ENCODE measurements at regions not wholly inside any gene's neighbourhood (a gene's known extent, or its start where the extent isn't known, plus 50 kb on each side); places are given as distances from the start of the nearest gene placed in this dataset.

DNA sequence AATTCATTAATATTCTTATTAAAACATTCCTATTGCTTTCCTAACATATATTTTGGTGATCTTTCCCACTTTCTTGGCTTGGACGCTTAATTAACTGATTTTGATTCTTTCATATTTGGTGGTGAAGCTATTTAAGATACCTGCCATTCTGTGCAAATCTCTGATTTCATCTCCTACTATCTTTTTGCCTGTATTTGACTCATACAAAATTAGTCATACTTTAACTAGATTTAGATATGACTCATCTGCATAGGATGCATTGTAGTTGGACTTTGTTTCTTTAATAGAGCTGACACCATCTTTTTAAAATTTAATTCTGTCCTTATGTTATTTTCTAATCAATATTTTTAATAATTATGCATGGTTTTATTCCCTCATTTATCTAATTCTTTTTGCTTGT, 93.8 kb upstream of the PLPPR4 start:
- no peak for DNase-seq

DNA sequence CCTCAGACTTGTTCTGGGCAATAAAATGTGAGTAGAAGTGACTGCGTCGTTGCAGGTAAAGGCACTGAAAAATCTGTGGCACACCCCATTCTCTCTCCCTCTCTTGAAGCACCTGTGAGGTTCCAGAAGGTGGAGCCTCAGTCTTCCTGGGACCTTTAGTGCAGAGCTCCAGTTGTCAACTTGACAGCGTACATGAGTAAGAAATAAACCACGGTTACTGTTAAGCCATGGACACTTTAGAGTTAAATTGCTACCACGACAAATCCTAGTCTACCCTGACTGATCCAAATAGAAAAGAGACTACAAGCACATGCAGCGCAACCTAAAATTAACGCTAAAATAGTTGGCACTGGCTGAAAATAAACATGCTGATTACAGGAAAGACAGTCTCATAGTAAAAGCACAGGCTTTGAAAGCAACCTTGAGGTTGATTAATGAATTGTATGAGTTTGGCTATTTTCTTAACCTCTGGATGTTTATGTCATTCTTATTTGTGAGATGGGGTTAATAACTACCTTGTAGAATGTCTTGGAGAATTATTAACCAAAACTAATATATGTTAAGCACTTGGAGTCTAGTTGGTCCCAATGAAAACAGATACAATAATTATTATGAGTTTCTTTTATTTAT, 93.0 kb upstream of the PLPPR4 start:
- no peak for DNase-seq

DNA sequence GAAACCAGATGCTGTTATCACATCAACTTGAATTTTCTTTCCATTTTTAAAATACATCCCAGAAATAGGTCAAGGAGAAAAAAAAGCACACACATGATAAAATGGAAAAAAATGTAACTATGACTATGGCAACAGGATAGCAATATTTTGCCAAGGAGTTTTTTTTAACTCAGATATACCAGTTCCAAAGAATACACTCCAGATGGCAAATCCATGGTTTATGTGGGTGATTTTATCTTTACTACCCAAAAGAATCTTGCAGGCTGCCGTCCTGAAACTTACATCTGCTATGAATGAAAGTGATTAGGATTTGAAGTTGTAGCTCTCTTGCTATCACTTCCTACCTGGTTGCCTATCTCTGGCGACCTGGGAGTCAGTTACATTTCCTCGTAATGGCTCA, 91.0 kb upstream of the PLPPR4 start:
- no peak for DNase-seq

DNA sequence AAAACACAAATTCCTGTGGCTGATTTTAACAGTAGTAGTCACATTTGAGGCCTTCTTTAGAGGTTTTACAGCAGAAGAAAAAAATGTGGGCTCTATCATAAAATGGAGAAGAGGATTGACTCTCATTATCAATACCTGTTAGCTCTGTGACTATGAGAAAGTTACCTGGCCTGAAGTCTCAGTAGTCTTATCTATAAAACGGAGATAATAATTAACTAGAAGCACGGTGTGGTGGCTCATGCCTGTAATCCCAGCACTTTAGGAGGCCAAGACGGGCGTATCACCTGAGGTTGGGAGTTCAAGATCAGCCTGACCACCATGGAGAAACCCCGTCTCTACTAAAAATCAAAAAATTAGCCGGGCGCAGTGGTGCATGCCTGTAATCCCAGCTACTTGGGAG, 90.4 kb upstream of the PLPPR4 start:
- no peak for DNase-seq

DNA sequence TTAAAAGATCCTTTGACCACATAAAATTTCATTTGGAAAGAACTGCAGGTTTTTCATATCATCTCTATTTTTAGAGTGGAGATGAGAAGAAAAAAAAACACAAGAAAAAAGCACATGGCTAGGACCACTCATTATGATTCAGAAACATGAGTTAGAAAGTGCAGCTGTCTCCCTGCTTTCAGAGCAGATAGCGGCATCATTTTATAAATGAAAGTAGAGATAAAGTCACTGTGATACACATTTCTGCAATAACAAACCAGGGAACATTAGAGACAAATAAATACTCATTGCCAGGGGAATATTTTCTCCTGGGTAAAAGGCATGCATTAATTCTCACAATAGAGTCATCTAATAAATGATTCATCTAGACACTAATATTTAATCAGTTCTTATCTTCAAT, 87.5 kb upstream of the PLPPR4 start:
- DNase-seq: no peak

DNA sequence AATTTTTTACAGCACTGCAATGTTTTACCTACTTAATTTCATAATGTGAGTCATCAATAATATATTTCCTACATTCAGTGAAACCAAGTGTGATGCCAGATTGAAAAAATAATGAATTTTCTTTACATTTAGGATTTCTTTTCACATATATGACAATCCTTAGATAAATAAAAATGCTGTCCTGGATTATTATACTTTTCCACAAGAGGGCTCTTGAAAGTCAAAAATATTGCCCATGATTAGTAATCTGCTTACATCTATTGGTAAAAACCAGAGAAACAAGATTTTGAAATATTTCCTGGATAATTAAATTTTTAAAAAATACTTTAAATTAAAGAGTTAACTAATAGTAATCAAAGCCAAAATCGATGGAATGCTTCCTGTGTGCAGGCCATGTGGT, 86.8 kb upstream of the PLPPR4 start:
- no peak for DNase-seq

DNA sequence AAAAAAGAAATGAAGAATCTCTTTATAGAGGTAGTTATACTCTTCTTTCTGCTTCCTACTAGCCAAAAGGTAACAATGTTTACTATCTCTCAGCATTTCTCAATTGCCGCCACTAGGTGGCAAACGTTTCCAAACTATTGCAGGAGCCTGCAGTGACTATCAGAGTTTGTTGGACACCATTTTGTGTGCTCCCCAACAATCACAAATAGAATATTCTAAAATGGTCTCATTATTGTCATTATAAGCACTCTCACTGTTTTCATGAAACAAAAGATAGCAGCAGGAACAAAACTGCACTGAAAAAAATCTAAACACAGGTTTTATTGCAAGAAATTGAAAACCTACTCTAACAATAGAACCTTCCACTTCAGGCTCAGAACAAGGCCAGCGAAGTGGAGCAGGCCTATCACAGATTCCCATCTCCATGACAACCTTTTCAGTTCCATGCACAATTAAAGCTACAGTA, 83.9 kb upstream of the PLPPR4 start:
- DNase-seq: peak; percentile 38

DNA sequence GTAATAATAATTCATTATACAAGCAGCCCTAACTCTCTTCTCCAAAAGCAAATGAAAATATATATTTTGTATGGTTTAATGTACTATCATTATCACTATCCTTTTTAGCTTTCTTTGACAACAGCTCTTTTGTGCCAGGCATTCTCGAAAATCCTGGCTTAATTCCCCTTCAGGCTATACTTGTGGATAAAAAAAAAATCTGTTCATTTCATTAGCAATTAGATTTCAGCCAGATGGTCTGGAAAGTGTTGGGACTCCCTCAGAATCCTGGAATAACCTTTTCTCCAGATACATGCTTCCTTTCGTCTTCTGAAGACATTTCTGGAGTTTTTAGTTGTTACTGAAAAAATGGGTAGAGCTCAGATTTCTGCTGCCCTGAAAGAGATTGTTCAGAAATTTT, 83.4 kb upstream of the PLPPR4 start:
- DNase-seq: no peak

DNA sequence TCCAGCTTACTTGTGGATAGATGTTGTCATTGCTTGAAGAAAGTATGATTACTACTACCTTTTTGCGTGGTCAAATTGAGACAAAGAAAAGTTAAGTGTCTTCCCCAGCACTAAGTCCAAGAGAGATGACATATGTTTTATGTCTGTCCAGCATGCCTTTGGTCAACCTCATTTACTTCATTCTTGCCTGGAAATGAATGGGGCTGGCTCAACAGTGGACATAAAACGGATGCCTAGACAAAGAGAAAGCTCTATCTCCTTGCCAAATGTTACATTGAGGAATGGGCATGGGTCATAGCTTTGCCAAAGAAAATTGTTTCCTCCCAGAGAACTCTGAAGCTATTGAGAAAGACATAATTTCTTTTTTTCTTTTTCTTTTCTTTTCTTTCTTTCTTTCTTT, 82.4 kb upstream of the PLPPR4 start:
- DNase-seq: no peak

DNA sequence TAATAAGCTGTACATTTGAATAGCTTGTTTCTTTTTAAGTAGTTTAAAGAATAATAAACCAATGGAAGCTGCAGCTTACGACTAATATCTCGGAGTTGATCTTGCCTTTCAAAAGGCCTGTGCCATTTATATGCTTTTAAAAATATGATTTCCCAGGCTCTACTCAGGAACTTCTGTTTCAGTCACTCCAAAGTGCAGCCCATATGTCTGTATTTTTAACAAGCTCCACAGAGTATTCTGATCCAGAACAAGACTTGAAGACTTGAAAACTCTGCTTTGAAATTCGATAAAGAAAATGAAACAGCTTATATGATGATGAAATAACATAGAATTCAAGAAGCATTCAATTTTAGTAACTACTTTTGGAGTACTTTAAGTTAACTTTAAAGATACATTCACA, 79.1 kb upstream of the PLPPR4 start:
- no peak for DNase-seq

DNA sequence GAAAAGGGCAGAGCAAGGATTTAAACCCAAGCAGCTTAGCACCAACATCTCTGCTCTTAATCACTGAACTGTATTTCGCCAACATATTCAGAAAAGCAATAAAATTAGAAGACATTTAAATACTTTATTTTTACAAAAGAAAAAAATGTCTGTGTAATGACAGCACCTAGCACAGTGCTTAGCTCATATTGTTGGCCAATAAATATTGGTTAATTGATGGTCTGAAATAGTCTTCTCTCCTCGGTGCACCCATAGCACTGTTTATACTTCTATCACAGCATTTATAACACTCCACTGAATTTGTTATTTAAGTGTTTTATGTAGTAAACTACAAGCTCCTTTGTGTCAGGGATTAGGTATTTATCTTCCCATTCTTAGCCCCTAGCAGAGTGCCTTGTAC, 70.9 kb upstream of the PLPPR4 start:
- no peak for DNase-seq

DNA sequence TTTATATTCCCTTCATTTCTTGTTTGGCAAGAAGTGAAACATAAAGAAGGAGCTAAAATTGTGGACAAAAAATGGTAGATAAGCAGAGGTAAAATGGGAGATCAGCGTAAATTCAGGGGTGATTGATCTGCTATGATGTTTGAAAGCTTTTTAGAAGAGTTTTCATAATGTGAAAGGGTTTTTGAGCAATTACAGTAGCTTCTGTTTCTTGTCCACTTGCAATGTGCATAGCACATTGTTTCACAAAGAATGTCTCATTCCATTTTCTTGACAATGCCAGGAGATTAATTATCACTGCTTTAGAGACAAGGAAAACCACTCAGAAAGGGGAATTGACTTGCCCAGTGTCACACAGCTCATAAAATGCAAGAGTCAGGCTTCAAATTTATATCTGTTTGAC, 65.9 kb upstream of the PLPPR4 start:
- no peak for DNase-seq

DNA sequence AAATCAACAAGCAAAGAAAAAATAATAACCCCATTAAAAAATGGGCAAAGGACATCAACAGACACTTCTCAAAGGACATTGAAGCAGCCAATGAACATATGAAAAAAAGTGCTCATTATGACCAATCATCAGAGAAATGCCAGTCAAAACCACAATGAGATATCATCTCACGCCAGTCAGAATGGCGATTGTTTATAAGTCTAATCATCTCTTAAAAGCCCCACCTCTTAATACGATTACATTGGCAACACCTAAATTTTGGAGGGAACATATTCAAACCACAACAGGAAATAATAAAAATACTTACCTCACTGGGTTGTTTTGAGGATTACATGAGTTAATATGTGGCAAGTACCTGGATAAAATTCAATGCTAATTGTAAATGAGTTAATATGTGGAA, 57.1 kb upstream of the PLPPR4 start:
- DNase-seq: no peak
